ENCODE measurements at regions not wholly inside any gene's neighbourhood (a gene's known extent, or its start where the extent isn't known, plus 50 kb on each side); places are given as distances from the start of the nearest gene placed in this dataset.

- H3K9me3 ChIP-seq (ENCODE audit: control insufficient read depth in 4 of 4, low read length in 3 of 4), result no peaks in the 10 kb centered on the region
- no peak overlapping the region for H3K9ac ChIP-seq (ENCODE audit: low read depth in 1 of 2, low read length in 2 of 2)
- TF ChIP-seq FOXA1 (IDR thresholded peaks at IDR 0.05) (no peak), HNF4A (conservative IDR thresholded peaks at IDR 0.05) (no peak), YY1 (IDR thresholded peaks at IDR 0.05) (no peak), FOXA2 (IDR thresholded peaks at IDR 0.05) (no peak), ZBTB33 (IDR thresholded peaks at IDR 0.05) (no peak), RAD21 (IDR thresholded peaks at IDR 0.05) (no peak), EGR1 (IDR thresholded peaks at IDR 0.05; ENCODE audit: low read depth in 2 of 2) (no peak), TAF1 (conservative IDR thresholded peaks at IDR 0.05) (no peak), CTCF (IDR thresholded peaks at IDR 0.05; ENCODE audit: low read depth, low read length, missing input control) (no peak), RXRA (IDR thresholded peaks at IDR 0.05) (no peak), GABPA (IDR thresholded peaks at IDR 0.05 in 1 of 2, conservative IDR thresholded peaks at IDR 0.05 in 1 of 2) (no peak), REST (IDR thresholded peaks at IDR 0.05) (no peak)
- no peak overlapping the region for H3K27ac ChIP-seq (ENCODE audit: low read depth in 1 of 2, low read length in 2 of 2)
- 84% methylated on average over 5 of the region's 5 CpGs for WGBS
- no peak overlapping the region for H3K4me3 ChIP-seq (ENCODE audit: low read depth in 1 of 3, low read length in 3 of 3)
- no peak for DNase-seq (ENCODE audit: low spot score)
- H3K4me1 ChIP-seq (ENCODE audit: control insufficient read depth in 4 of 4, insufficient read depth in 4 of 4, low read length in 3 of 4), result peaks cover 0 to 4% (median under 1%) of the 10 kb centered on the region in 4 donors
- no peaks in the 10 kb centered on the region for H3K27me3 ChIP-seq (ENCODE audit: control insufficient read depth in 4 of 4, insufficient read depth in 4 of 4, low read length in 3 of 4)
- no peaks in the 10 kb centered on the region for H3K36me3 ChIP-seq (ENCODE audit: control insufficient read depth in 4 of 4, insufficient read depth in 3 of 4, low read depth in 1 of 4, low read length in 3 of 4)
These were observed 57.0 kb downstream of the SMIM38 start for GRCh38 chr11:69212798-69213110.

- no peak overlapping the region for H3K4me3 ChIP-seq (ENCODE audit: low read depth in 1 of 3, low read length in 3 of 3)
- WGBS, result 80% methylated on average over 9 of the region's 9 CpGs
- no peak overlapping the region for H3K9ac ChIP-seq (ENCODE audit: low read depth in 1 of 2, low read length in 2 of 2)
- no peak for TF ChIP-seq ATF3 (IDR thresholded peaks at IDR 0.05)
- no peak for TF ChIP-seq HNF4G (IDR thresholded peaks at IDR 0.05)
- TF ChIP-seq ZBTB33 (IDR thresholded peaks at IDR 0.05), result no peak
- no peak for TF ChIP-seq YY1 (IDR thresholded peaks at IDR 0.05)
- TF ChIP-seq MAX (IDR thresholded peaks at IDR 0.05), result no peak
- TF ChIP-seq TAF1 (conservative IDR thresholded peaks at IDR 0.05), result no peak
- H3K27me3 ChIP-seq (ENCODE audit: control insufficient read depth in 4 of 4, insufficient read depth in 4 of 4, low read length in 3 of 4), result no peaks in the 10 kb centered on the region
- DNase-seq (ENCODE audit: low spot score), result no peak
- H3K36me3 ChIP-seq (ENCODE audit: control insufficient read depth in 4 of 4, insufficient read depth in 3 of 4, low read depth in 1 of 4, low read length in 3 of 4), result no peaks in the 10 kb centered on the region
- H3K9me3 ChIP-seq (ENCODE audit: control insufficient read depth in 4 of 4, low read length in 3 of 4), result no peaks in the 10 kb centered on the region
- peaks cover 0 to 6% (median 1%) of the 10 kb centered on the region in 4 donors for H3K4me1 ChIP-seq (ENCODE audit: control insufficient read depth in 4 of 4, insufficient read depth in 4 of 4, low read length in 3 of 4)
- H3K27ac ChIP-seq (ENCODE audit: low read depth in 1 of 2, low read length in 2 of 2), result no peak overlapping the region
These were observed 57.6 kb downstream of the SMIM38 start for GRCh38 chr11:69213316-69213715.
